ENCODE measurements at regions not wholly inside any gene's neighbourhood (a gene's known extent, or its start where the extent isn't known, plus 50 kb on each side); places are given as distances from the start of the nearest gene placed in this dataset.

DNA sequence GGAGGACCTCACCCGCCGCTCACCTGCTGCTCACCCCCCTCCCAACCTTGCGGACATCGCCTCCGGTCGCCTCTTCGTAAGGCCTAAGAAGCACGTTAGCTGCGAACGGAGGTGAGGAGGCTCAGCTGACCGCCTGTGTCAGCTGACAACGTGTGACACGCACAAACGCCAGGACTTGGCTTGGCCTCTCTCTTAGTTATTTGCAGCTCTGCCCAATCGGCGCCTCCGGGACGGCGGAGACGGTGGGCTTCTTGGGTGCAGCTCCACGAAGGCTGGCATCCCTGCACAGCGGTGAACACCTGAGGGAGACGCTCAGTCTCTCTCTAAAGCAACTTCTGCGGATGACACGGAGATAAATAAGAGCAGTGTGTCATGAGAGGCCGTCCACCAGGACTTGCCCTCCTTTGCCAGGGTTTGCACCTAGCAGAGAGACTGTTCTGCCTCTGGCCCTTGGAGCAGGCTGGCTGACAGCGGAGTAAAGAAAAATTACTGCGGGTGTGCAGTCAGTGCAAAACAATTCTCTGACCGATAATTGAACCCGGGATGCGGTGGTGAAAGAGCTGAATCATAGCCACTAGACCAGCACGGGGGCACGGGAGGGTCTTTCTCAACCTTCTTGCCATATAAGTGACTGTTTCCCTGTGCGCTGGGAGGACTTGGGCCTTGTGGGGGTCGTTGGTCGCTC is 318.9 kb downstream of the FAM72C start:
- TF ChIP-seq, protein P1, sequence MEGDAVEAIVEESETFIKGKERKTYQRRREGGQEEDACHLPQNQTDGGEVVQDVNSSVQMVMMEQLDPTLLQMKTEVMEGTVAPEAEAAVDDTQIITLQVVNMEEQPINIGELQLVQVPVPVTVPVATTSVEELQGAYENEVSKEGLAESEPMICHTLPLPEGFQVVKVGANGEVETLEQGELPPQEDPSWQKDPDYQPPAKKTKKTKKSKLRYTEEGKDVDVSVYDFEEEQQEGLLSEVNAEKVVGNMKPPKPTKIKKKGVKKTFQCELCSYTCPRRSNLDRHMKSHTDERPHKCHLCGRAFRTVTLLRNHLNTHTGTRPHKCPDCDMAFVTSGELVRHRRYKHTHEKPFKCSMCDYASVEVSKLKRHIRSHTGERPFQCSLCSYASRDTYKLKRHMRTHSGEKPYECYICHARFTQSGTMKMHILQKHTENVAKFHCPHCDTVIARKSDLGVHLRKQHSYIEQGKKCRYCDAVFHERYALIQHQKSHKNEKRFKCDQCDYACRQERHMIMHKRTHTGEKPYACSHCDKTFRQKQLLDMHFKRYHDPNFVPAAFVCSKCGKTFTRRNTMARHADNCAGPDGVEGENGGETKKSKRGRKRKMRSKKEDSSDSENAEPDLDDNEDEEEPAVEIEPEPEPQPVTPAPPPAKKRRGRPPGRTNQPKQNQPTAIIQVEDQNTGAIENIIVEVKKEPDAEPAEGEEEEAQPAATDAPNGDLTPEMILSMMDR (IDR thresholded peaks at IDR 0.05; ENCODE audit: poor library complexity, severe bottlenecking): no peak
- TF ChIP-seq EZH2 (IDR thresholded peaks at IDR 0.05; ENCODE audit: borderline replicate concordance, insufficient read depth, low read length, poor library complexity, severe bottlenecking): no peak
- TF ChIP-seq RAD21 (conservative IDR thresholded peaks at IDR 0.05): no peak
- TF ChIP-seq TAF1 (IDR thresholded peaks at IDR 0.05; ENCODE audit: low read depth): no peak
- TF ChIP-seq MXI1 (conservative IDR thresholded peaks at IDR 0.05; ENCODE audit: poor library complexity, severe bottlenecking): no peak

Data from neural cell (in vitro differentiated cells).